Keratinocyte (primary cell): ENCODE measurements at regions not wholly inside any gene's neighbourhood (a gene's known extent, or its start where the extent isn't known, plus 50 kb on each side); places are given as distances from the start of the nearest gene placed in this dataset.

Experiments used
- EZH2 ChIP-seq: IDR thresholded peaks from one replicate; pipeline ENCODE4 v1.6.1; 2012; ENCODE audit warnings: inconsistent platforms, mild to moderate bottlenecking, low read length, moderate library complexity
- TF ChIP-seq, protein P1 (sequence below), 3 experiments: IDR thresholded peaks in 1 of 3; conservative IDR thresholded peaks in 1 of 3; optimal IDR thresholded peaks in 1 of 3; 2 replicates in 2 of 3; 3 replicates in 1 of 3; pipeline versions ENCODE3 to v1.5.1; 2011; ENCODE audit warnings: low read length in 3 of 3, mild to moderate bottlenecking in 3 of 3, moderate library complexity in 2 of 3, control low read depth in 1 of 3, inconsistent platforms in 1 of 3; ENCODE audit not compliant: insufficient read depth in 2 of 3; ENCODE audit errors: extremely low read depth in 1 of 3

- TF ChIP-seq, protein P1, sequence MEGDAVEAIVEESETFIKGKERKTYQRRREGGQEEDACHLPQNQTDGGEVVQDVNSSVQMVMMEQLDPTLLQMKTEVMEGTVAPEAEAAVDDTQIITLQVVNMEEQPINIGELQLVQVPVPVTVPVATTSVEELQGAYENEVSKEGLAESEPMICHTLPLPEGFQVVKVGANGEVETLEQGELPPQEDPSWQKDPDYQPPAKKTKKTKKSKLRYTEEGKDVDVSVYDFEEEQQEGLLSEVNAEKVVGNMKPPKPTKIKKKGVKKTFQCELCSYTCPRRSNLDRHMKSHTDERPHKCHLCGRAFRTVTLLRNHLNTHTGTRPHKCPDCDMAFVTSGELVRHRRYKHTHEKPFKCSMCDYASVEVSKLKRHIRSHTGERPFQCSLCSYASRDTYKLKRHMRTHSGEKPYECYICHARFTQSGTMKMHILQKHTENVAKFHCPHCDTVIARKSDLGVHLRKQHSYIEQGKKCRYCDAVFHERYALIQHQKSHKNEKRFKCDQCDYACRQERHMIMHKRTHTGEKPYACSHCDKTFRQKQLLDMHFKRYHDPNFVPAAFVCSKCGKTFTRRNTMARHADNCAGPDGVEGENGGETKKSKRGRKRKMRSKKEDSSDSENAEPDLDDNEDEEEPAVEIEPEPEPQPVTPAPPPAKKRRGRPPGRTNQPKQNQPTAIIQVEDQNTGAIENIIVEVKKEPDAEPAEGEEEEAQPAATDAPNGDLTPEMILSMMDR (optimal IDR thresholded peaks at IDR 0.05 in 1 of 3, IDR thresholded peaks at IDR 0.05 in 1 of 3, conservative IDR thresholded peaks at IDR 0.05 in 1 of 3; ENCODE audit: extremely low read depth in 1 of 3, insufficient read depth in 2 of 3, low read length in 3 of 3), result no peak
- TF ChIP-seq EZH2, result no peak
Measured at GRCh38 chr1:104264521-104264920, 514.8 kb downstream of the AMY1C start.
